Thoracic aorta (tissue), 2 donors: ENCODE measurements at regions not wholly inside any gene's neighbourhood (a gene's known extent, or its start where the extent isn't known, plus 50 kb on each side); places are given as distances from the start of the nearest gene placed in this dataset.

ENCODE experiments used
- ATAC-seq: fragments of 150-250 bp; one replicate; pipeline ENCODE4 v1.8.0; 2017; ENCODE audit warnings: low read depth; ENCODE audit not compliant: insufficient number of reproducible peaks, low FRiP score
- DNase-seq: peaks from one replicate; pipeline ENCODE4 v3.0.0-alpha.2; 2020; ENCODE audit warnings: low spot score
- H3K27ac ChIP-seq, 2 donors: fragments of 200-600 bp; sonication (generic); 1 replicate in 1 of 2; 2 replicates in 1 of 2; pipeline ENCODE4 v1.5.1; 2016; ENCODE audit warnings: mild to moderate bottlenecking in 2 of 2, moderate library complexity in 2 of 2
- H3K27me3 ChIP-seq: fragments of 200-600 bp; sonication (generic); replicated peaks from 2 replicates; pipeline ENCODE4 v1.6.0; 2016; ENCODE audit warnings: mild to moderate bottlenecking; ENCODE audit not compliant: insufficient read depth
- H3K36me3 ChIP-seq: fragments of 200-600 bp; sonication (generic); one replicate; pipeline ENCODE4 v1.5.1; 2016
- H3K4me1 ChIP-seq, 2 donors: fragments of 200-600 bp; sonication (generic); 1 replicate in 1 of 2; 2 replicates in 1 of 2; pipeline versions ENCODE4 v1.5.1 to v1.6.0; 2016; ENCODE audit warnings: low read depth in 2 of 2, mild to moderate bottlenecking in 1 of 2; ENCODE audit not compliant: control insufficient read depth in 1 of 2
- H3K4me3 ChIP-seq: fragments of 200-600 bp; sonication (generic); 2 replicates; pipeline ENCODE4 v1.5.1; 2016; ENCODE audit warnings: mild to moderate bottlenecking
- H3K9me3 ChIP-seq: fragments of 200-600 bp; sonication (generic); 2 replicates; pipeline ENCODE4 v1.5.1; 2016
- CTCF ChIP-seq: fragments of 200-600 bp; sonication (generic); IDR thresholded peaks from one replicate; pipeline ENCODE4 v1.5.1; 2019; ENCODE audit warnings: antibody characterized with exemption

DNA sequence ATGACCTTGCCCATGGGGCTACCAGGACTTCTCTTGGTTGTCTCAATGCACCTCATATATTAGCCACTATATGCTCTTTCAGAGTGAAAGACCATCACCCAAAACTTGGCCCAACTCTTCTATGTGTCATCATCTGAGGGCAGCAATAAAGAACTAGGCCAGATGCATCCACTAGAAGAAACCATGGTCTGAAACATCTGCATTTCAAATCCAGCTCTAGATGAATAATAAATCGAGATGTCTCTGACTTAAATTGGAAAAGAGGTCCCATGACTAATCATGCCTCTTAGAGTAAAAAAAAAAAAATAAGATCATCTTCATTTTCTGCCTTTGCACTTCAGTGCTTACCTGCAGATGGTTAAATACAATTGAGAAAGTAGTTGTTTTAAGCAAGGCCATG, 397.6 kb upstream of the PITX2 start:
- Histone ChIP-seq H3K27ac (no peak overlapping the region), H3K4me1 (no peaks in the 10 kb centered on the region), H3K9me3 (no peaks in the 10 kb centered on the region), H3K27me3 (no peaks in the 10 kb centered on the region), H3K4me3 (no peak overlapping the region), H3K36me3 (no peaks in the 10 kb centered on the region)
- DNase-seq (no peak), ATAC-seq (no peak)
- TF ChIP-seq CTCF: no peak

- H3K27ac ChIP-seq: no peak overlapping the region
- TF ChIP-seq CTCF: no peak
- no peak overlapping the region for H3K4me3 ChIP-seq
- no peaks in the 10 kb centered on the region for H3K9me3 ChIP-seq
- DNase-seq (no peak), ATAC-seq (no peak)
- H3K4me1 ChIP-seq: no peaks in the 10 kb centered on the region
- H3K27me3 ChIP-seq: no peaks in the 10 kb centered on the region
- no peaks in the 10 kb centered on the region for H3K36me3 ChIP-seq
These were observed 398.1 kb upstream of the PITX2 start for GRCh38 chr4:111020961-111021360.

- DNase-seq (no peak), ATAC-seq (no peak)
- H3K27ac ChIP-seq: no peak overlapping the region
- no peak for TF ChIP-seq CTCF
- no peak overlapping the region for H3K4me3 ChIP-seq
- H3K4me1 ChIP-seq: no peaks in the 10 kb centered on the region
- H3K9me3 ChIP-seq: no peaks in the 10 kb centered on the region
- no peaks in the 10 kb centered on the region for H3K36me3 ChIP-seq
- no peaks in the 10 kb centered on the region for H3K27me3 ChIP-seq
These were observed 399.9 kb upstream of the PITX2 start for GRCh38 chr4:111022758-111023157.

GRCh38 chr4:111027526-111027925, 404.6 kb upstream of the PITX2 start:
- H3K9me3 ChIP-seq: no peaks in the 10 kb centered on the region
- ATAC-seq (no peak), DNase-seq (no peak)
- H3K4me1 ChIP-seq: no peaks in the 10 kb centered on the region
- no peaks in the 10 kb centered on the region for H3K36me3 ChIP-seq
- no peaks in the 10 kb centered on the region for H3K27me3 ChIP-seq
- no peak overlapping the region for H3K4me3 ChIP-seq
- TF ChIP-seq CTCF: no peak
- H3K27ac ChIP-seq: no peak overlapping the region

- Histone ChIP-seq H3K9me3 (no peaks in the 10 kb centered on the region), H3K4me1 (no peaks in the 10 kb centered on the region), H3K4me3 (no peak overlapping the region), H3K27ac (no peak overlapping the region), H3K27me3 (no peaks in the 10 kb centered on the region), H3K36me3 (no peaks in the 10 kb centered on the region)
- no peak for TF ChIP-seq CTCF
- ATAC-seq (no peak), DNase-seq (no peak)
These were observed 405.9 kb upstream of the PITX2 start for GRCh38 chr4:111028795-111029194.
